Middle frontal gyrus (tissue), 1 donor: ENCODE measurements at regions not wholly inside any gene's neighbourhood (a gene's known extent, or its start where the extent isn't known, plus 50 kb on each side); places are given as distances from the start of the nearest gene placed in this dataset.

Experiments used
- DNase-seq: peaks from one replicate; pipeline ENCODE4 v3.0.0-alpha.2; 2015; ENCODE audit warnings: low spot score; ENCODE audit errors: extremely low spot score

GRCh38 chr20:12022126-12022525 lies 104.4 kb downstream of the BTBD3 start:
- no peak for DNase-seq

DNA sequence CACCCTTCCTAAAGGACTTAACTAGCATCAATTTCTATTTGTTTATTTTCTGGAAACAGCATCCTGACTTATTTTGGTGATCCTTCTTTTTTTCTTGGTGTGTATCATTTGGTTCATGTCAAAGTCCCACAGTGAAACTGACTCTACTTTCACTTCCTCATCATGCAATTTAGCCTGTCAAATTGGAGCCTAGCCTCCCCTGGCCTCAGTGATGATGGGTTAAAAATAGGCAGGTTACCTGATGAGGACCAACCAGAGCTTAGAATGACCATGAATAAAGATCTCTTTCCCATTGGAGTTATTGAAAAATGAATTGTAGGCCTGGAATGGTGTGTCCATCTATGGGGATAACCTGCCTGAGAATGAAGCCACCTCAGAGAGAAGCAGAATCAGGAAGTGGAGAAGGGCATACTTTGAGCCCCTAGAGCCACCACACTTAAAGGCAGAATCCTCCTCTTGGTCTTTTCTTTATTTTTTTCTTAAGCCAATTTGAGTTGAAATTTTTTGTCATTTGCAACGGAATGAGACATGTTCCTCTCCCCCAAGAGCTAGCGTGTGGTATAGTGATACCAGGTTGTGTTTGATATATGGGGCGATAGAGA lies 105.6 kb downstream of the BTBD3 start:
- no peak for DNase-seq

DNA sequence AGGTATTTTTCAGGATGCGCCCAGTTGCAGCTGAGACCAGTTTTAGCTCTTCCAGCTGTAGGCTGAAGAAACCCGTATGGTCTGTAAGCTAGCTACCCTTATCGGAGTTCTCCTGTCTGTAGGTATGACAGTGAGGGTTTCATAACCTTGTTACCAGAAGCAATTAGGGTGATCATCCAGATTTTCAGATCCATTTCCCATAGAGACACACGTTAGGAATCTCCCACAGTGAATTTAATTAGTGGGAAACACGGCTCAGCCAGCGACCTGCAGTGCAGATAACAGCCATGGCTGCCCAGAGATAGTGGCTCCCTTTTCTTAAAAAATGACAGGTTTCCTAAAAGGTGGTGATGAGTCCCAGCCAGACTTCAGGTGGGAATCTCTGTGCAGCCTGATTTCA lies 111.1 kb downstream of the BTBD3 start:
- DNase-seq, result no peak

- no peak for DNase-seq
These were observed 112.8 kb downstream of the BTBD3 start for GRCh38 chr20:12030470-12030869.

- no peak for DNase-seq
These were observed 118.4 kb downstream of the BTBD3 start for GRCh38 chr20:12036142-12036541.

DNA sequence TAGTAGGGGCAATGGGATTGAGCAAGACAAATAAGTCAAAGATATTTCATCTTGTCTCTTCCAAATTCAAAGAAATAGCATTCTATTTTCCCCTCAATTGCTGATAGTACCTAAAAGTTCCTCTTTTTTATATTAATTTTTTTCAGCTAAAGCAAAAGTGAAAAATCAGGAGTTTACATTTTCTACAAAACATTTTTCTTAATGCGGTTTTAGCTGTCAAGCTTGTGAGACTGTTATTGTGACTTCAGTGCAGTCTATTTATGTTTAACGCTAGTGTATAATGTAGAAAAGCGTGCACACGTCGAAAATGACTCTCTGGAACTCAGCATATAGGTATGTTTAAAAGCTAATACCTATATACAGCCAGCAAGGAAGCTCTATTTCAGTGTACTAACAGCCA lies 119.8 kb downstream of the BTBD3 start:
- DNase-seq, result no peak

- no peak for DNase-seq
These were observed 122.6 kb downstream of the BTBD3 start for GRCh38 chr20:12040261-12040660.

DNA sequence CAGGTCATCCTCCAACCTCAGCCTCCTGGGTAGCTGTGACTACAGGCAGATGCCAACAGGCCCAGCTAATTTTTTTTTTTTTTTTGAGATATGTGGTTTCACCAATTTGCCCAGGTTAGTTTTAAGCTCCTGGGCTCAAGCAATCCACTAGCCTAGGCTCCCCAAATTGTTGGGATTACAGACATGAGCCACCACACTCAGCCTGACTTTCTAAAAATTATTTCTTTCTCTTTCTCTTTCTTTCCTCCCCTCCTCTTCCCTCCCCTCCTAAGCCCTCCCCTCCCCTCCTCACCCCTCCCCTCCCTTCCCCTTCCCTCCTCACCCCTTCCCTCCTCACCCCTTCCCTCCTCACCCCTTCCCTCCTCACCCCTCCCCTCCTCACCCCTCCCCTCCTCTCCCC lies 127.3 kb downstream of the BTBD3 start:
- no peak for DNase-seq

- DNase-seq, result no peak
These were observed 130.2 kb downstream of the BTBD3 start for GRCh38 chr20:12047838-12048432.

DNA sequence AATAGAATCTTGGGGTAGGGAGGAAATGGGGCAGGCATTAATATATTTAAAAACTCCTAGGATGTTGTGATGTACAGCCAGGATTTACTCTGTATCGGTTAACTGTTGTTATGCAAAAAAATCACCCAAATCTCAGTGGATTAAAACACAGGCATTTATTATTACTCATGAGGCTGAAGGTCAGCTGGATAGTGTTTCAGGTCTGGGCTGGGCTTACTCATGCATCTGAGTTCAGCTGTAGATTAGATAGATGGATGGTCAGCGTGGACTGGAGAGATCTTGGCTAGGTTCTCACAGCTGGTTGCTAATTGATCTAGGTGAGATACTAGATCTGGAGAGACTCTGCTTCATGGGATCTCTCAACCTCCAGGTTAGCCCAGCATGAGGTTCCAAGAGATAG lies 131.4 kb downstream of the BTBD3 start:
- no peak for DNase-seq

DNA sequence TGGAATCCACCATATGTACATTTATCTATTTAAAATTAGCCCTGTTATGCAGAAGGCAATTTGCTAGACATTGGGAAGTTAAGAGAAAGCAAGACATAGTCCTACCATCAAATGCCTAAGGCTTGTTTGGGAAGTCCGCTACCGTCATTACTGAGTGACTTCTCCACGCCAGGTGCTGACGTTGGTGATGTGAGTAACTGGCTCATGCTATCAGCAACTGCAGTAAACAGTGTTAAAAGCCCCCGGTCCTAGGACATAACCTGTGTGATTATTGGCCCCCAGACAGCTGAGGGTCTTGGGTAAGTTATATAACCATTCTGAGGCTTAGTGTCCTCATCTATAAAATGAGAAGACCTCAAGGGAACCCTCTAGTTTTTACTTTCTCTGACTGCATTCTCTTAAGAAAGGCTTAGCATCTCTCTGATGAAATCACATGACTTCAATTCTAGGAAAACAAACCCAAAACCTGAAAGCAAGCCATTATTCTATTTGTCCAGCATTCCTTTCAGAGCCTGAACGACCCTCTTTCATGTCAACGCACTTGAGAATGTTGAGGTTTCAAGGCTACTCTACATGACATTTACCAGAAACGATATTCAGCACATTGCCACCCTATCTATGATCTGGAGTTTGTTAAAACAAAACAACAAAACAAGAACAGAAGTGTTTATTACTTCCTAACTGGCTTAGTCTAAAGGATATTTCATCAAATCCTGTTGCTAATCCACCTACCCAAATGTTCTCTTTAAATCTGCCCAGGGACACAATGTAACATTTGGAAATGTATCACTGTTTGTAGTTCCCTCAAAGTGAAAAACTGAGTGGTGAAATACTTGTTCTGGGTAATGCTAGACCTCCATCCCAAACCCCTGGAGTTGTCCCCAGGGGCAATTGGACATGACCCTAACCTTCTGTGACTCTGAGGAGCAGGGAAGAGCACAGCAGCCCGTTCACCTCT lies 133.8 kb downstream of the BTBD3 start:
- DNase-seq, result no peak

DNA sequence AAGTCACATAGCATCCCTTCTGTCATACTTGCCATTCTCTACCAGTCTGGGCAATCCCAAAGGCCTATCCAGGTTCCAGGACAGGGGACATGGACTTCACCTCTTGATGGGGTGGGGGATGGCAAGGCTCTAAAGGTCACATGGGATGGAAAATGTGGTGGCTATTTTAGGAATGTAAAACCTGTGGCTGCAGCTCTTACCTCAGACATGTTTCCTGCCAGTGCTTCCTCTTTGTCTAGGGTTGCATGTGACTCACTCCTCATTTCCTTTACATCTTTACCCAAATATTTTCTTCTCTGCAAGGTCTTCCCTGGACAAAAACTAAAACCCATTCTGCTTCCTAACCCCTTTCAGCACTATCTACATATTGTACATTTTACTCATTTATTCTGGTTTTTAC lies 135.7 kb downstream of the BTBD3 start:
- DNase-seq, result no peak

GRCh38 chr20:12054556-12054955 lies 136.9 kb downstream of the BTBD3 start:
- DNase-seq, result no peak

- DNase-seq, result no peak
These were observed 137.5 kb downstream of the BTBD3 start for GRCh38 chr20:12055161-12055560.

- no peak for DNase-seq
These were observed 139.1 kb downstream of the BTBD3 start for GRCh38 chr20:12056839-12057238.

DNA sequence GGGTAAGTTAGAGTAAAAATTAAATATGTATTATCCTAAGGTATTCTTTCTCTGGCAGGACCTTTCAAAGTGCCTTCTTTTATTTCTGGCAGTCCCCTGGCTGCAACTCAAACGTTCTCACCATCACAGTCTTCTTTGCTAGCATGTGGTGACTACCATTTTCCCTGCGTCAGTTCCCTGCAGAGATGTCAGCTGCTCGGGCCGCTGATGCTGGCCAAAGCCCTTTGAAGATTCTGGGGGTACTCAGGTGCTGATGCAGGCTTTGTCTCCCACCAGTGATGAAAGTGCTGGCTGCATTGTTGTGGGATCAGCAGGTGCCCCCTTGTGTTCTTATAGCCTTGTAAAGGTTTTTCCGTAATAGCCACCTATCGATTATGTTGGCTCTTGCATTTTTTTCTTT lies 140.1 kb downstream of the BTBD3 start:
- DNase-seq, result no peak

DNA sequence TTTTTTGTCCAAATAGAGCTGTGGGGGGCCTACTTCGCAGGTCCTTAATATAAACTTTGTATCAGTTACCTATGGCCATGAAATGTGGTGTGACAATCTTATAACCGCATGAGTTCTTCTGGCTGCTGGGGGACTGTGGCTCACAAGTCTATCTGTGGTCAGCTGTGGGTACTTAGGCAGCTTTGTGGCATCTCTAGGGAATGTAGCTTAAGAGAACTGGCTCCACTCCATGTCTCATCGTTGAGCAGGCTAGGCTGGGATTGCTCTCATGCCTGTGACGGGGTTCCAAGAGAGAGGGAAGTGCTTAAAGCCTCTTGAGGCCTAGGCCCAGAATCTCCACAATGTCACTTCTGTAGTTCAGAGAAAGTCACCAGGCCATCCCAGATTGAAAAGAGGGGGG lies 140.5 kb downstream of the BTBD3 start:
- no peak for DNase-seq

GRCh38 chr20:12061466-12061865 lies 143.8 kb downstream of the BTBD3 start:
- DNase-seq, result no peak

GRCh38 chr20:12063106-12063684 lies 145.5 kb downstream of the BTBD3 start:
- DNase-seq, result no peak

DNA sequence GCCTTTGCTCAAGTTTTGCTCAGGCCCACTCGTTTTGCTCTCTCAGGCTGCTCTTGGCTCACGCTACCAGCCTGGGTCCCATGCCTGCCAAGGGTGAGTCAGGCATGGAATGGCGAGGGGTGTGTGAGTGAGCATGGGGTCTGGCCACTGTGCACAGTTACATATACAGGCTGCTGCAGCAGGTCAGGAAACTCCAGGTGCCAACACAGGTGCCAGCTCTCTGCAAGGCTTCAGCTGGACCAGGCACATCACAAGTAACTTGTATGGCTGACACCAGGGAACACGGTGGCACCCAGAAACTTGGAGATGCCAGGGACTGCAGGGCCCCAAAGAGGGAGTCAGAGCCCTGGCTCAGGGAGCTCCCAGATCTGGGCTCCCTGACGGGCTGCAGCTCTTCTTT lies 146.8 kb downstream of the BTBD3 start:
- no peak for DNase-seq

DNA sequence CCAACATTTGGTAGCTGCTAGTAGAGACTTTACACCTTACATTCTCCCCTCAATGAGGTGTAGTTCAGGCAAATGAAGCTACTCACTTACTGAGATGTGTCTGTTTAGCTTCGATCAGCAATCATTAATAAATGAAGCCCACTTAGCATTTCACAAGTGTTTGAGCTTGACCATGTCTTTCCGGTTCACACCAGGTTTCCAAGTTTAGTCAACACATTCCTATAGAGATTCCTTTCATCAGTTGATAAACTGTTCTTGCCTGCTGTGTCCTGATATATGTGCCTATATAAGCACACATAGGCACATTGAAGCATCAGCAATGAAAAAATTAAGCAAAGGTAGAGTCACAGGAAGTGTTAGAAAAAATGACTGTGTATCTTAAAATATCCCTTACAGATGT lies 150.0 kb downstream of the BTBD3 start:
- no peak for DNase-seq

DNA sequence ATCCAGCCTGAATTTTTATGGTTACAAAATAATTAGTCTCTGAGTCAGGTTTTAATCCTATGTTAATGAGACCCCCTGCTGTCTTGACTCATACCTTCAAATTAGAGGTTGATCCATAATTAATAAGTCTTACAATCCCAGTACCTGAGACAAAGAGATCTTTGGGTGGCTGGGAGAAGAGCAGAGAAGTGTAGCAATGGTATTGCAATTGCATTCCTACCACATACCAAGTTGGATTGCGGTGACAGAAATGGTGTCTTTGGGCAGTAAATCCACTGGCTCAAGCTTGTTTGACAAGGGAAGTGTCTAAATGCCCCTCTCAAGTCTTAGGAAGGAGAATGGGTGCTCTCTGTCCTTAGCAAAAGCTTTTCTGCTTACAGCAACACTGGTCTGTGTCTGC lies 150.4 kb downstream of the BTBD3 start:
- DNase-seq, result no peak
